ENCODE measurements at regions not wholly inside any gene's neighbourhood (a gene's known extent, or its start where the extent isn't known, plus 50 kb on each side); places are given as distances from the start of the nearest gene placed in this dataset.

DNA sequence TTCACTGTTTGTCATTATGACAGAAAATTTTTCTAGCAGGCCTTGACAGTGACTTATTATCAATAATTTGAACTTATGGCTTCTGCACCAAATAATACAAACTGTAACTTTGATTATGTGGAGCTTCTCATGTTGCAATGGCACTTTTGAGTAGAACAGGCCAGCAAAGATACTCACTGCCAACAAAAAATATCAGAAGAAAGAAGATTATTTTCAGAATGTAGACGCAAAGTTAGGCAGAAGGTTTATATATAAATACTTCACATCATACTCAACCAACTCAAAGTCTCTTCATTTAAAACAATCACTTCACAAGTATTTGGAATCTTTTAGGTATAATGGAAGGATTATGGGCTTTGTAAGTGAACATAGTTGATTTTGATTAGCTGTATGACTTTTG, 893.0 kb downstream of the ROBO2 start:
- Mint-ChIP-seq H3K36me3 (no peaks in the 10 kb centered on the region), H3K27me3 (no peaks in the 10 kb centered on the region), H3K9me3 (peaks cover 3% of the 10 kb centered on the region), H3K27ac (no peak overlapping the region), H3K4me1 (ENCODE audit: unreplicated experiment) (peaks cover 8% of the 10 kb centered on the region), H3K4me3 (no peak overlapping the region)
- TF ChIP-seq, protein P1, sequence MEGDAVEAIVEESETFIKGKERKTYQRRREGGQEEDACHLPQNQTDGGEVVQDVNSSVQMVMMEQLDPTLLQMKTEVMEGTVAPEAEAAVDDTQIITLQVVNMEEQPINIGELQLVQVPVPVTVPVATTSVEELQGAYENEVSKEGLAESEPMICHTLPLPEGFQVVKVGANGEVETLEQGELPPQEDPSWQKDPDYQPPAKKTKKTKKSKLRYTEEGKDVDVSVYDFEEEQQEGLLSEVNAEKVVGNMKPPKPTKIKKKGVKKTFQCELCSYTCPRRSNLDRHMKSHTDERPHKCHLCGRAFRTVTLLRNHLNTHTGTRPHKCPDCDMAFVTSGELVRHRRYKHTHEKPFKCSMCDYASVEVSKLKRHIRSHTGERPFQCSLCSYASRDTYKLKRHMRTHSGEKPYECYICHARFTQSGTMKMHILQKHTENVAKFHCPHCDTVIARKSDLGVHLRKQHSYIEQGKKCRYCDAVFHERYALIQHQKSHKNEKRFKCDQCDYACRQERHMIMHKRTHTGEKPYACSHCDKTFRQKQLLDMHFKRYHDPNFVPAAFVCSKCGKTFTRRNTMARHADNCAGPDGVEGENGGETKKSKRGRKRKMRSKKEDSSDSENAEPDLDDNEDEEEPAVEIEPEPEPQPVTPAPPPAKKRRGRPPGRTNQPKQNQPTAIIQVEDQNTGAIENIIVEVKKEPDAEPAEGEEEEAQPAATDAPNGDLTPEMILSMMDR (conservative IDR thresholded peaks at IDR 0.05), result no peak
- no peak for DNase-seq (ENCODE audit: extremely low spot score, unreplicated experiment)

DNA sequence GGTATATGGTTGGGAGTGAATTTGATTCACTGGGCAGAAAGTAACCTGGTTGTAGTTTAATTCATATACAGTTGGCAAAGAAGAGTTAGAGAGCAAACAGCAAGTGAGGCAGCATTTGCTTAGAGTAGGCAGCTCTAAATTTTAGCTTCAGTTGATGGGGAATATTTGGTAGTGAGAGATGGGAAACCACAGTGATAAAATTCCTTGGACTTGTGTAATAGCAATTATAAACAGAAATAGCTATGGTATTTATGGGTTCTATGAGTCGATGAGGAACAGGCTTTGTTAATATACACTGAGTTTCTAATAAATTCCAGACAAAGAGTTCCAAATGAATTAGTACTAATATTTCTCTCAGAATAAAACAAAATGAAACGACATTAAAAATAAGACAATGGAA, 894.0 kb downstream of the ROBO2 start:
- DNase-seq (ENCODE audit: extremely low spot score, unreplicated experiment), result no peak
- Mint-ChIP-seq H3K4me3 (no peak overlapping the region), H3K27me3 (no peaks in the 10 kb centered on the region), H3K4me1 (ENCODE audit: unreplicated experiment) (peaks cover 8% of the 10 kb centered on the region), H3K9me3 (peaks cover 3% of the 10 kb centered on the region), H3K27ac (no peak overlapping the region), H3K36me3 (no peaks in the 10 kb centered on the region)
- TF ChIP-seq, protein P1 (conservative IDR thresholded peaks at IDR 0.05), result no peak

DNA sequence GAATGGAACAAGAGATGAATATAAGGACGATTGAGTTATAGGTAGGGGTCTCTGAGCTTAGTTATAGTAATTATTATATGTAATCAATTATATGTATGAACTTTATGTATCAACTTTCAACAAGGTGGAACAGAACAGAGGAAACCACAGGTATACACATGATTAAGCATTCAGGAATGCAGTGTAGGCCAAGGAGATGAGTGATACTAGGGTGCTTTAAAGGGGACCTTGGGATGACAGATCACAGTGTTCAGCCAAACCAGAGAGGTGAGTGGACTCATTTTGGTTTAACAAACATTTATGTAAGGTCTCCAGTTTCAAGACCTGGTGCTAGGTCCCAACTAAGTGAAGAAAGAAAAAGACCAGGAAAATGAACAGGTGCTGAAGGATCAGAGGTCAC, 895.5 kb downstream of the ROBO2 start:
- Mint-ChIP-seq H3K27me3 (no peaks in the 10 kb centered on the region), H3K4me1 (ENCODE audit: unreplicated experiment) (peaks cover 11% of the 10 kb centered on the region), H3K36me3 (no peaks in the 10 kb centered on the region), H3K9me3 (peaks cover 3% of the 10 kb centered on the region), H3K4me3 (no peak overlapping the region), H3K27ac (no peak overlapping the region)
- TF ChIP-seq, protein P1 (conservative IDR thresholded peaks at IDR 0.05), result no peak
- DNase-seq (ENCODE audit: extremely low spot score, unreplicated experiment), result no peak

DNA sequence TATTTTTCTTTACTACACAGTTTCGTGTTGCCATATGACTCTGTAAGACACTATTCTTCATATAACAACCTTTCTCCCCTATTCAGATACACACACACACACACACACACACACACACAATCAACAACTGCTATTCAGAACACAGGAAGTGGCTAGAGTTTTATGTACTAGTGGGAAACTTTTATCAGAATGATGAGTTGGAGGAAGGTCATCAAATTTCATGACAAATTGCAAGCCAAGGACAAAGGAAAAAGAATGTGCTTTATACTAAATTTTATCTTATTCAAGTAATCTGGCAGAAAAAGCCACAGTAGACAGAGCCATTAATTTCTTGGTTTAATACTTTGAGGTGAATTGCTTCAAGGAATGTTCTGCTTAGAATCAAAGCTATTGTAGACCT, 899.8 kb downstream of the ROBO2 start:
- DNase-seq (ENCODE audit: extremely low spot score, unreplicated experiment), result no peak
- peaks cover 3% of the 10 kb centered on the region for H3K4me1 Mint-ChIP-seq (ENCODE audit: unreplicated experiment)

DNA sequence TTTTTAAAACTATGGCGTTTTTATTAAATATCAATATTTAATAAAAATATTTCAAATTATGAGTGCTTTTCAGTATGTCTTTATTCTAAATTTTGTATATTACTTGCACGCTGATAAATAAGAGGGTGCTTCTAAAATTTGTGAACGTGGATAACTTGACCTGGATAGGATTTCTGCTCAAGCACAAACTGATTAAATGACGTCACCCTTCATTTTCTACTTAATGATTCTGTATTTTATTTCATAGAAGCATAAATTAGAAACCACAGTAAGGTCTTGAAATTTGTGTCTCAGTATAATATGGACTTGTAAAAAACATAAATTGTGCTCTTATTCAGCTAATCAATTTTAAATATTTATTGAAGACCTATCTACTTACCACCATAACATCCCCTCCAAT, 903.7 kb downstream of the ROBO2 start:
- no peak overlapping the region for H3K27ac Mint-ChIP-seq
- H3K4me3 Mint-ChIP-seq, result no peak overlapping the region
- H3K36me3 Mint-ChIP-seq, result no peaks in the 10 kb centered on the region
- H3K9me3 Mint-ChIP-seq, result no peaks in the 10 kb centered on the region
- TF ChIP-seq, protein P1 (conservative IDR thresholded peaks at IDR 0.05), result no peak
- no peaks in the 10 kb centered on the region for H3K27me3 Mint-ChIP-seq
- H3K4me1 Mint-ChIP-seq (ENCODE audit: unreplicated experiment), result peaks cover 3% of the 10 kb centered on the region
- no peak for DNase-seq (ENCODE audit: extremely low spot score, unreplicated experiment)

More for the DNA sequence above, 899.8 kb downstream of the ROBO2 start:
- Mint-ChIP-seq H3K36me3 (no peaks in the 10 kb centered on the region), H3K27me3 (no peaks in the 10 kb centered on the region), H3K9me3 (no peaks in the 10 kb centered on the region), H3K4me3 (no peak overlapping the region), H3K27ac (no peak overlapping the region)
- TF ChIP-seq, protein P1 (conservative IDR thresholded peaks at IDR 0.05), result no peak

DNA sequence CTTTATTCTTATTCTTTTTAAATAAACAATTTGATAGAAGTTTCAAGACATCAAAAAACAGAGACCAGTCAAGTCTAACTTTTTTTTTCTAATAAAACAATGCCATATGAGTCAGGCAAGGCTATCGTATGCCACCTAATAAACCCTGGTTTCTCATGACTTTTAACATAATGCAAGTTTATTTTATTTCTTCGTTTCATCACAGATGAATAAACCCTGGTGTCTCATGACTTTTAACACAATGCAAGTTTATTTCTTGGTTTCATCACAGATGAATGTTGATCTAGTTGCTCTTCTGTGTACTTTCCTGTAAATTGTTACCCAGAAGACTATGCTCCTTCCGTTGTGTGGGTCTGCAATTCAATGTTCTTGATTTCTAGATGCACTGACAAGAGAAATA, 905.4 kb downstream of the ROBO2 start:
- H3K27ac Mint-ChIP-seq, result no peak overlapping the region
- H3K9me3 Mint-ChIP-seq, result no peaks in the 10 kb centered on the region
- no peaks in the 10 kb centered on the region for H3K36me3 Mint-ChIP-seq
- H3K4me1 Mint-ChIP-seq (ENCODE audit: unreplicated experiment), result no peaks in the 10 kb centered on the region
- TF ChIP-seq, protein P1 (conservative IDR thresholded peaks at IDR 0.05), result no peak
- H3K27me3 Mint-ChIP-seq, result no peaks in the 10 kb centered on the region
- DNase-seq (ENCODE audit: extremely low spot score, unreplicated experiment), result no peak
- no peak overlapping the region for H3K4me3 Mint-ChIP-seq
